ENCODE measurements at regions not wholly inside any gene's neighbourhood (a gene's known extent, or its start where the extent isn't known, plus 50 kb on each side); places are given as distances from the start of the nearest gene placed in this dataset.

DNA sequence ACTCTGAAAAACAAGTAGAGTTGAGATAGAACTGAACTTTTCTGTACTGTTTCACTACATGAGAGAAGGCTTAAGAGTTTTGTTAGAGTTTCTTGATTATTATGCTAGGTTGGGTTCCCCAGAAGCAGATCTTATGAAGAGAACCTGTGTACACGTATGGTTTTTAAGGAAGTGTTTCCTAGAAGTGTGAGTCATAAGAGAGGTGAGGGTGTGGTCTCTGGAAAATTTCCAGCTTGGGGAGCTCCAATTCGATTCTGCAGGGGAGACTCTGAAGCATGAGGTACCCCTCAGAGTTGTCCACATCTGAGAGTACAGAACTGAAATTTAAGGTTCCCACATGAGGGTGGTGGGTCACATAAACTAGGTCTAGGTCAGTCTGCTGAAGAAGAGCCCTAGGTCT lies 83.3 kb upstream of the MAP2 start (continued):
- TF ChIP-seq SIRT6 (IDR thresholded peaks at IDR 0.05; ENCODE audit: low read length) = no peak
- TF ChIP-seq KDM4A (IDR thresholded peaks at IDR 0.05; ENCODE audit: low read depth, low read length, severe bottlenecking) = no peak
- no peak for TF ChIP-seq MAX (IDR thresholded peaks at IDR 0.05)
- no peak for TF ChIP-seq EZH2 (IDR thresholded peaks at IDR 0.05; ENCODE audit: low read depth, low read length, severe bottlenecking)
- no peak for TF ChIP-seq EP300 (IDR thresholded peaks at IDR 0.05; ENCODE audit: borderline replicate concordance in 1 of 2, low read depth in 2 of 2, low read length in 2 of 2)
- TF ChIP-seq TAF1 (IDR thresholded peaks at IDR 0.05; ENCODE audit: low read depth, low read length) = no peak
- TF ChIP-seq RFX5 (IDR thresholded peaks at IDR 0.05; ENCODE audit: borderline replicate concordance, low read depth, low read length) = no peak
- no peak for TF ChIP-seq CHD1 (IDR thresholded peaks at IDR 0.05; ENCODE audit: low read depth, low read length)
- TF ChIP-seq TCF12 (IDR thresholded peaks at IDR 0.05; ENCODE audit: low read depth, low read length) = no peak
- no peak for TF ChIP-seq KDM5A (IDR thresholded peaks at IDR 0.05; ENCODE audit: low read length)
- no peak for TF ChIP-seq FOSL1 (IDR thresholded peaks at IDR 0.05; ENCODE audit: insufficient read depth, low read depth, low read length)
- no peak for TF ChIP-seq NRF1 (IDR thresholded peaks at IDR 0.05; ENCODE audit: low read depth, low read length)
- TF ChIP-seq BRCA1 (IDR thresholded peaks at IDR 0.05; ENCODE audit: low read depth, low read length) = no peak
- TF ChIP-seq TBP (IDR thresholded peaks at IDR 0.05; ENCODE audit: low read depth, low read length) = no peak
- no peak for TF ChIP-seq CREB1 (IDR thresholded peaks at IDR 0.05)
- TF ChIP-seq YY1 (IDR thresholded peaks at IDR 0.05; ENCODE audit: low read depth, low read length) = no peak
- no peak for TF ChIP-seq JUN (IDR thresholded peaks at IDR 0.05; ENCODE audit: low read depth, low read length)
